Ishikawa (cell line): ENCODE measurements at regions not wholly inside any gene's neighbourhood (a gene's known extent, or its start where the extent isn't known, plus 50 kb on each side); places are given as distances from the start of the nearest gene placed in this dataset.

ENCODE experiments used
- CEBPB ChIP-seq: IDR thresholded peaks from 2 replicates; pipeline ENCODE4 v1.6.1; 2012
- CREB1 ChIP-seq: IDR thresholded peaks from 2 replicates; pipeline ENCODE4 v1.6.1; 2012; ENCODE audit warnings: low read depth
- EGR1 ChIP-seq: IDR thresholded peaks from 2 replicates; pipeline ENCODE4 v1.6.1; 2012
- EP300 ChIP-seq: IDR thresholded peaks from 2 replicates; pipeline ENCODE4 v1.6.1; 2012; ENCODE audit warnings: borderline replicate concordance
- FOXM1 ChIP-seq: IDR thresholded peaks from 2 replicates; pipeline ENCODE4 v1.6.1; 2012; ENCODE audit warnings: low read depth, borderline replicate concordance
- MAX ChIP-seq: IDR thresholded peaks from 2 replicates; pipeline ENCODE4 v1.6.1; 2012
- NFIC ChIP-seq: IDR thresholded peaks from 2 replicates; pipeline ENCODE4 v1.6.1; 2012
- RAD21 ChIP-seq: IDR thresholded peaks from 2 replicates; pipeline ENCODE4 v1.6.1; 2012; ENCODE audit warnings: low read depth
- REST ChIP-seq: IDR thresholded peaks from 2 replicates; pipeline ENCODE4 v1.6.1; 2012; ENCODE audit warnings: low read depth, mild to moderate bottlenecking
- TAF1 ChIP-seq: IDR thresholded peaks from 2 replicates; pipeline ENCODE4 v1.6.1; 2012; ENCODE audit warnings: low read depth, mild to moderate bottlenecking
- TCF12 ChIP-seq: IDR thresholded peaks from 2 replicates; pipeline ENCODE4 v1.6.1; 2012; ENCODE audit warnings: low read depth
- TEAD4 ChIP-seq: IDR thresholded peaks from 2 replicates; pipeline ENCODE4 v1.6.1; 2012
- USF1 ChIP-seq: IDR thresholded peaks from 2 replicates; pipeline ENCODE4 v1.6.1; 2012
- YY1 ChIP-seq: IDR thresholded peaks from 2 replicates; pipeline ENCODE4 v1.6.1; 2012; ENCODE audit warnings: low read depth
- ZBTB7A ChIP-seq: IDR thresholded peaks from 2 replicates; pipeline ENCODE4 v1.6.1; 2012; ENCODE audit warnings: low read depth

- TF ChIP-seq YY1 (no peak), REST (no peak), EP300 (no peak), EGR1 (no peak), MAX (no peak), NFIC (no peak), TEAD4 (no peak), RAD21 (no peak), USF1 (no peak), CEBPB (no peak), CREB1 (no peak), FOXM1 (no peak), TCF12 (no peak), ZBTB7A (no peak), TAF1 (no peak)
Observed at GRCh38 chr5:97375959-97376358, 192.9 kb upstream of the RIOK2 start.

- TF ChIP-seq MAX = no peak
- no peak for TF ChIP-seq REST
- TF ChIP-seq EGR1 = no peak
- TF ChIP-seq RAD21 = no peak
- TF ChIP-seq ZBTB7A = no peak
Observed at GRCh38 chr5:97377582-97377981, 194.5 kb upstream of the RIOK2 start.

- TF ChIP-seq EGR1 (no peak), ZBTB7A (no peak), CEBPB (no peak), RAD21 (no peak), CREB1 (no peak)
Observed at GRCh38 chr5:97383996-97384395, 200.9 kb upstream of the RIOK2 start.

- TF ChIP-seq CREB1 = no peak
- TF ChIP-seq TAF1 = no peak
- no peak for TF ChIP-seq NFIC
- no peak for TF ChIP-seq TEAD4
- TF ChIP-seq EGR1 = no peak
- no peak for TF ChIP-seq RAD21
- TF ChIP-seq YY1 = no peak
- no peak for TF ChIP-seq REST
- no peak for TF ChIP-seq TCF12
- no peak for TF ChIP-seq USF1
- TF ChIP-seq ZBTB7A = no peak
- no peak for TF ChIP-seq EP300
- TF ChIP-seq MAX = no peak
- no peak for TF ChIP-seq CEBPB
- no peak for TF ChIP-seq FOXM1
Observed at GRCh38 chr5:97388794-97389193, 205.7 kb upstream of the RIOK2 start.

- no peak for TF ChIP-seq TCF12
- TF ChIP-seq FOXM1 = no peak
- no peak for TF ChIP-seq NFIC
- TF ChIP-seq CEBPB = no peak
- no peak for TF ChIP-seq EGR1
- no peak for TF ChIP-seq MAX
- no peak for TF ChIP-seq ZBTB7A
- no peak for TF ChIP-seq YY1
Observed at GRCh38 chr5:97400537-97400936, 217.5 kb upstream of the RIOK2 start.
